SU-DHL-6 (cell line): ENCODE measurements at regions not wholly inside any gene's neighbourhood (a gene's known extent, or its start where the extent isn't known, plus 50 kb on each side); places are given as distances from the start of the nearest gene placed in this dataset.

Experiments
- EZH2phosphoT487 ChIP-seq: fragments of 200-600 bp; sonication (generic), shearing (Covaris generic); conservative IDR thresholded peaks from 2 replicates; pipeline ENCODE4 v1.6.1; 2018; ENCODE audit warnings: mild to moderate bottlenecking, antibody characterized with exemption, low read length, moderate library complexity, mixed read lengths
- TF ChIP-seq, protein P1 (sequence below): fragments of 200-600 bp; sonication (generic); IDR thresholded peaks from one replicate; pipeline ENCODE4 v1.5.1; 2017; ENCODE audit warnings: antibody characterized with exemption, mild to moderate bottlenecking, low read length, moderate library complexity; ENCODE audit not compliant: insufficient read depth, poor library complexity, severe bottlenecking

- TF ChIP-seq, protein P1, sequence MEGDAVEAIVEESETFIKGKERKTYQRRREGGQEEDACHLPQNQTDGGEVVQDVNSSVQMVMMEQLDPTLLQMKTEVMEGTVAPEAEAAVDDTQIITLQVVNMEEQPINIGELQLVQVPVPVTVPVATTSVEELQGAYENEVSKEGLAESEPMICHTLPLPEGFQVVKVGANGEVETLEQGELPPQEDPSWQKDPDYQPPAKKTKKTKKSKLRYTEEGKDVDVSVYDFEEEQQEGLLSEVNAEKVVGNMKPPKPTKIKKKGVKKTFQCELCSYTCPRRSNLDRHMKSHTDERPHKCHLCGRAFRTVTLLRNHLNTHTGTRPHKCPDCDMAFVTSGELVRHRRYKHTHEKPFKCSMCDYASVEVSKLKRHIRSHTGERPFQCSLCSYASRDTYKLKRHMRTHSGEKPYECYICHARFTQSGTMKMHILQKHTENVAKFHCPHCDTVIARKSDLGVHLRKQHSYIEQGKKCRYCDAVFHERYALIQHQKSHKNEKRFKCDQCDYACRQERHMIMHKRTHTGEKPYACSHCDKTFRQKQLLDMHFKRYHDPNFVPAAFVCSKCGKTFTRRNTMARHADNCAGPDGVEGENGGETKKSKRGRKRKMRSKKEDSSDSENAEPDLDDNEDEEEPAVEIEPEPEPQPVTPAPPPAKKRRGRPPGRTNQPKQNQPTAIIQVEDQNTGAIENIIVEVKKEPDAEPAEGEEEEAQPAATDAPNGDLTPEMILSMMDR: no peak
- TF ChIP-seq EZH2phosphoT487: no peak
Observed at GRCh38 chr17:33709881-33710280, 416.8 kb upstream of the ASIC2 start.
